Left colon (tissue), 2 donors: ENCODE measurements at regions not wholly inside any gene's neighbourhood (a gene's known extent, or its start where the extent isn't known, plus 50 kb on each side); places are given as distances from the start of the nearest gene placed in this dataset.
A peak's percentile ranks its signal among the peaks of the same experiment; 100 is the strongest.

Source experiments
- ATAC-seq: fragments of 200-7000 bp; cut with Tn5 transposase; one replicate; pipeline ENCODE4 v1.9.1; 2020; ENCODE audit warnings: mild to moderate bottlenecking, moderate library complexity
- DNase-seq, 2 donors: peaks; one replicate each; pipeline ENCODE4 v3.0.0-alpha.2; 2020
- intact Hi-C, 2 donors: fragments of 100-400 bp; cut with DNase I in 1 of 2; cut with micrococcal nuclease in 1 of 2; formaldehyde crosslinking; loops; one replicate each; pipeline versions ENCODE4 v1.11.2 to v1.14.0; 2022; cut with DNase I, micrococcal nuclease
- donor health status: DM: no; HTN: no; CAD: no.
- donor health status: DM: yes; HTN: yes; CAD: no.

GRCh38 chr6:105977934-105978504, 108.1 kb upstream of the PRDM1 start:
- ATAC-seq (no peak), DNase-seq (no peak)
- intact Hi-C loops: no loop called here

- no peak for DNase-seq
- intact Hi-C loops: no loop called here
- no peak for ATAC-seq
These were observed 111.2 kb upstream of the PRDM1 start for GRCh38 chr6:105974986-105975385.

- DNase-seq (no peak), ATAC-seq (no peak)
- intact Hi-C loops: no loop called here
These were observed 113.7 kb upstream of the PRDM1 start for GRCh38 chr6:105972440-105972839.

GRCh38 chr6:105968603-105969333, 117.4 kb upstream of the PRDM1 start:
- DNase-seq: no peak
- intact Hi-C loops: no loop called here

GRCh38 chr6:105967917-105968602, 118.1 kb upstream of the PRDM1 start:
- DNase-seq (no peak), ATAC-seq (no peak)
- intact Hi-C loops: no loop called here

More at GRCh38 chr6:105968603-105969333, 117.4 kb upstream of the PRDM1 start:
- ATAC-seq: no peak

GRCh38 chr6:105966481-105966880, 119.7 kb upstream of the PRDM1 start:
- ATAC-seq (no peak), DNase-seq (no peak)
- intact Hi-C loops: no loop called here

GRCh38 chr6:105964979-105965760, 121.0 kb upstream of the PRDM1 start:
- intact Hi-C loops: no loop called here
- ATAC-seq (no peak), DNase-seq (no peak)

GRCh38 chr6:105954148-105954547, 132.0 kb upstream of the PRDM1 start:
- ATAC-seq: peak; percentile 67
- intact Hi-C loops: no loop called here
- no peak for DNase-seq

- no peak for ATAC-seq
- DNase-seq: no peak
- intact Hi-C loops: no loop called here
These were observed 133.1 kb upstream of the PRDM1 start for GRCh38 chr6:105952772-105953690.

- no peak for DNase-seq
- ATAC-seq: no peak
- intact Hi-C loops: no loop called here
These were observed 133.8 kb upstream of the PRDM1 start for GRCh38 chr6:105952326-105952725.

GRCh38 chr6:105951322-105951721, 134.8 kb upstream of the PRDM1 start:
- ATAC-seq (no peak), DNase-seq (no peak)
- intact Hi-C loops: no loop called here

- intact Hi-C loops: no loop called here
- no peak for DNase-seq
- no peak for ATAC-seq
These were observed 136.3 kb upstream of the PRDM1 start for GRCh38 chr6:105949869-105950268.

- DNase-seq (no peak), ATAC-seq (no peak)
- intact Hi-C loops: no loop called here
These were observed 142.6 kb upstream of the PRDM1 start for GRCh38 chr6:105943514-105943913.

GRCh38 chr6:105941621-105942412, 144.3 kb upstream of the PRDM1 start:
- intact Hi-C loops: no loop called here
- no peak for DNase-seq
- ATAC-seq: no peak

GRCh38 chr6:105940990-105941389, 145.1 kb upstream of the PRDM1 start:
- DNase-seq (no peak), ATAC-seq (no peak)
- intact Hi-C loops: no loop called here

- DNase-seq (no peak), ATAC-seq (no peak)
- intact Hi-C loops: no loop called here
These were observed 149.2 kb upstream of the PRDM1 start for GRCh38 chr6:105936972-105937371.

GRCh38 chr6:105935416-105935815, 150.7 kb upstream of the PRDM1 start:
- ATAC-seq (no peak), DNase-seq (no peak)
- intact Hi-C loops: no loop called here

- intact Hi-C loops: no loop called here
- ATAC-seq (no peak), DNase-seq (no peak)
These were observed 151.4 kb upstream of the PRDM1 start for GRCh38 chr6:105934708-105935107.
